HL-60/S4 (cell line): ENCODE measurements at regions not wholly inside any gene's neighbourhood (a gene's known extent, or its start where the extent isn't known, plus 50 kb on each side); places are given as distances from the start of the nearest gene placed in this dataset.

Experiments
- in situ Hi-C: fragments of 300-500 bp; cut with MboI; formaldehyde crosslinking; loops from 2 replicates; pipeline ENCODE4 v1.14.3; 2022; ENCODE audit warnings: low sequenced_read_pairs

- in situ Hi-C loops, result no loop called here
Observed at GRCh38 chr18:47603158-47603557, 327.3 kb downstream of the SMAD2 start.

- in situ Hi-C loops, result no loop called here
Observed at GRCh38 chr18:47602273-47602897, 328.1 kb downstream of the SMAD2 start.

- in situ Hi-C loops, result no loop called here
Observed at GRCh38 chr18:47601581-47602272, 328.7 kb downstream of the SMAD2 start.

- in situ Hi-C loops, result no loop called here
Observed at GRCh38 chr18:47595831-47596501, 334.5 kb downstream of the SMAD2 start.

GRCh38 chr18:47594621-47595086 lies 335.8 kb downstream of the SMAD2 start:
- in situ Hi-C loops, result no loop called here

GRCh38 chr18:47593744-47594472 lies 336.6 kb downstream of the SMAD2 start:
- in situ Hi-C loops, result no loop called here

- in situ Hi-C loops, result no loop called here
Observed at GRCh38 chr18:47591429-47591828, 339.0 kb downstream of the SMAD2 start.

- in situ Hi-C loops, result no loop called here
Observed at GRCh38 chr18:47587587-47587986, 336.1 kb upstream of the SKOR2 start.

GRCh38 chr18:47586418-47587070 lies 335.1 kb upstream of the SKOR2 start:
- in situ Hi-C loops, result no loop called here

GRCh38 chr18:47585914-47586313 lies 334.5 kb upstream of the SKOR2 start:
- in situ Hi-C loops, result no loop called here

GRCh38 chr18:47585136-47585535 lies 333.7 kb upstream of the SKOR2 start:
- in situ Hi-C loops, result no loop called here

GRCh38 chr18:47582093-47582492 lies 330.6 kb upstream of the SKOR2 start:
- in situ Hi-C loops, result no loop called here

GRCh38 chr18:47577520-47577919 lies 326.1 kb upstream of the SKOR2 start:
- in situ Hi-C loops, result no loop called here

- in situ Hi-C loops, result loop anchor here (25.0 kb wide), 1 partner anchor 162 kb away; no protein-coding TSS in a partner anchor
Observed at GRCh38 chr18:47574966-47575365, 323.5 kb upstream of the SKOR2 start.

GRCh38 chr18:47571957-47572356 lies 320.5 kb upstream of the SKOR2 start:
- in situ Hi-C loops, result loop anchor here (25.0 kb wide), 1 partner anchor 165 kb away; no protein-coding TSS in a partner anchor

GRCh38 chr18:47566809-47567208 lies 315.3 kb upstream of the SKOR2 start:
- in situ Hi-C loops, result loop anchor here (25.0 kb wide), 1 partner anchor 170 kb away; no protein-coding TSS in a partner anchor

GRCh38 chr18:47560723-47561715 lies 309.6 kb upstream of the SKOR2 start:
- in situ Hi-C loops, result loop anchor here (25.0 kb wide), 1 partner anchor 176 kb away; no protein-coding TSS in a partner anchor

- in situ Hi-C loops, result loop anchor here (25.0 kb wide), 1 partner anchor 179 kb away; no protein-coding TSS in a partner anchor
Observed at GRCh38 chr18:47558110-47558750, 306.8 kb upstream of the SKOR2 start.

- in situ Hi-C loops, result loop anchor here (25.0 kb wide), 1 partner anchor 180 kb away; no protein-coding TSS in a partner anchor
Observed at GRCh38 chr18:47557160-47557559, 305.7 kb upstream of the SKOR2 start.
